ENCODE measurements at regions not wholly inside any gene's neighbourhood (a gene's known extent, or its start where the extent isn't known, plus 50 kb on each side); places are given as distances from the start of the nearest gene placed in this dataset.
"Not testable (repeated sequence)": the region's sequence is repeated elsewhere in the genome, so short reads cannot be mapped to it uniquely, and the experiment has no call there.

- not testable (repeated sequence) for DNase-seq
Observed at GRCh38 chr7:76708446-76708845, 81.4 kb upstream of the POMZP3 start.

- not testable (repeated sequence) for DNase-seq
Observed at GRCh38 chr7:76703815-76704214, 76.7 kb upstream of the POMZP3 start.

GRCh38 chr7:76686277-76686676 lies 59.2 kb upstream of the POMZP3 start:
- DNase-seq, result not testable (repeated sequence)

GRCh38 chr7:76684737-76685136 lies 57.7 kb upstream of the POMZP3 start:
- DNase-seq, result not testable (repeated sequence)

GRCh38 chr7:76683631-76684030 lies 56.6 kb upstream of the POMZP3 start:
- DNase-seq, result not testable (repeated sequence)

- not testable (repeated sequence) for DNase-seq
Observed at GRCh38 chr7:76681810-76682209, 54.7 kb upstream of the POMZP3 start.

- not testable (repeated sequence) for DNase-seq
Observed at GRCh38 chr7:76679174-76679573, 52.1 kb upstream of the POMZP3 start.

- DNase-seq, result not testable (repeated sequence)
Observed at GRCh38 chr7:76678500-76678899, 51.4 kb upstream of the POMZP3 start.

GRCh38 chr7:76676890-76677289 lies 49.8 kb upstream of the POMZP3 start:
- not testable (repeated sequence) for DNase-seq
